ENCODE measurements at regions not wholly inside any gene's neighbourhood (a gene's known extent, or its start where the extent isn't known, plus 50 kb on each side); places are given as distances from the start of the nearest gene placed in this dataset.

GRCh38 chr18:70429847-70430500 lies 141.1 kb downstream of the SOCS6 start:
- no peak for DNase-seq

GRCh38 chr18:70428439-70428838 lies 139.6 kb downstream of the SOCS6 start:
- no peak for DNase-seq

GRCh38 chr18:70426818-70427217 lies 138.0 kb downstream of the SOCS6 start:
- DNase-seq, result no peak

GRCh38 chr18:70425236-70425635 lies 136.4 kb downstream of the SOCS6 start:
- no peak for DNase-seq

GRCh38 chr18:70423988-70424387 lies 135.1 kb downstream of the SOCS6 start:
- DNase-seq, result no peak

GRCh38 chr18:70423120-70423519 lies 134.3 kb downstream of the SOCS6 start:
- no peak for DNase-seq

GRCh38 chr18:70422391-70422965 lies 133.6 kb downstream of the SOCS6 start:
- no peak for DNase-seq

- DNase-seq, result no peak
Measured at GRCh38 chr18:70421471-70422390, 132.9 kb downstream of the SOCS6 start.

- DNase-seq, result no peak
Measured at GRCh38 chr18:70420146-70420898, 131.5 kb downstream of the SOCS6 start.

GRCh38 chr18:70419526-70419925 lies 130.7 kb downstream of the SOCS6 start:
- DNase-seq, result no peak

GRCh38 chr18:70418546-70419311 lies 129.9 kb downstream of the SOCS6 start:
- peak; percentile 19 to 21 for DNase-seq

GRCh38 chr18:70417847-70418246 lies 129.0 kb downstream of the SOCS6 start:
- no peak for DNase-seq

- no peak for DNase-seq
Measured at GRCh38 chr18:70416496-70416895, 127.7 kb downstream of the SOCS6 start.

GRCh38 chr18:70415823-70416488 lies 127.1 kb downstream of the SOCS6 start:
- no peak for DNase-seq

- DNase-seq, result no peak
Measured at GRCh38 chr18:70414315-70414900, 125.6 kb downstream of the SOCS6 start.

GRCh38 chr18:70413455-70413854 lies 124.6 kb downstream of the SOCS6 start:
- no peak for DNase-seq

GRCh38 chr18:70411876-70412435 lies 123.1 kb downstream of the SOCS6 start:
- DNase-seq, result no peak

GRCh38 chr18:70411307-70411706 lies 122.5 kb downstream of the SOCS6 start:
- no peak for DNase-seq

GRCh38 chr18:70405052-70405451 lies 116.2 kb downstream of the SOCS6 start:
- no peak for DNase-seq

- no peak for DNase-seq
Measured at GRCh38 chr18:70400476-70400875, 111.6 kb downstream of the SOCS6 start.

GRCh38 chr18:70398076-70398475 lies 109.2 kb downstream of the SOCS6 start:
- DNase-seq, result no peak
